Upper lobe of left lung (tissue), 6 donors: ENCODE measurements at regions not wholly inside any gene's neighbourhood (a gene's known extent, or its start where the extent isn't known, plus 50 kb on each side); places are given as distances from the start of the nearest gene placed in this dataset.

ENCODE experiments used
- ATAC-seq, 2 donors: fragments of 200-7000 bp; cut with Tn5 transposase; one replicate each; pipeline ENCODE4 v1.9.1; 2022; ENCODE audit warnings: mild to moderate bottlenecking in 2 of 2, moderate library complexity in 2 of 2; ENCODE audit not compliant: low FRiP score in 2 of 2
- DNase-seq, 2 donors: peaks; one replicate each; pipeline ENCODE4 v3.0.0-alpha.2; 2019 to 2020
- H3K27ac ChIP-seq, 4 donors: fragments of 200-600 bp; sonication (generic); one replicate each; pipeline ENCODE4 v1.5.1; 2016 to 2019
- H3K27me3 ChIP-seq, 4 donors: fragments of 200-600 bp; sonication (generic); one replicate each; pipeline ENCODE4 v1.5.1; 2017 to 2019
- H3K36me3 ChIP-seq, 4 donors: fragments of 200-600 bp; sonication (generic); one replicate each; pipeline ENCODE4 v1.5.1; 2016 to 2019
- H3K4me1 ChIP-seq, 4 donors: fragments of 200-600 bp; sonication (generic); one replicate each; pipeline ENCODE4 v1.5.1; 2018 to 2019
- H3K4me3 ChIP-seq, 4 donors: fragments of 200-600 bp; sonication (generic); one replicate each; pipeline ENCODE4 v1.5.1; 2017 to 2019; ENCODE audit warnings: mild to moderate bottlenecking in 2 of 4, moderate library complexity in 1 of 4
- H3K9me3 ChIP-seq, 4 donors: fragments of 200-600 bp; sonication (generic); one replicate each; pipeline ENCODE4 v1.5.1; 2018 to 2019
- EP300 ChIP-seq, 4 donors: sonication (generic); formaldehyde crosslinking; IDR thresholded peaks; one replicate each; pipeline ENCODE4 v1.5.1; 2017; ENCODE audit warnings: antibody characterized with exemption in 4 of 4, control low read depth in 2 of 4
- POLR2A ChIP-seq, 4 donors: fragments of 450-650 bp; IDR thresholded peaks; one replicate each; pipeline ENCODE4 v1.5.1; 2016 to 2017; ENCODE audit warnings: antibody characterized with exemption in 4 of 4, mild to moderate bottlenecking in 2 of 4
- POLR2AphosphoS5 ChIP-seq, 2 donors: sonication (generic); formaldehyde crosslinking; IDR thresholded peaks; one replicate each; pipeline ENCODE4 v1.5.1; 2017; ENCODE audit warnings: antibody characterized with exemption in 2 of 2
- WGBS, 2 donors: methylation state at CpG; one replicate each; pipeline ENCODE4 v1.1.5; 2017 to 2018; 5-methylcytosine and 5-hydroxymethylcytosine counted together
- TF ChIP-seq, protein P1 (sequence below), 6 experiments: fragments of 450-650 bp in 4 of 6; fragments of 200-600 bp in 2 of 6; sonication (generic) in 2 of 6; IDR thresholded peaks; one replicate each; pipeline ENCODE4 v1.5.1; 2016 to 2019; ENCODE audit warnings: antibody characterized with exemption in 6 of 6
- donor health status: DM: no; HTN: no; CAD: no; lungs with moderate emphysema.
- donor health status: DM: no; HTN: yes; CAD: no; lungs with severe emphysema.

DNA sequence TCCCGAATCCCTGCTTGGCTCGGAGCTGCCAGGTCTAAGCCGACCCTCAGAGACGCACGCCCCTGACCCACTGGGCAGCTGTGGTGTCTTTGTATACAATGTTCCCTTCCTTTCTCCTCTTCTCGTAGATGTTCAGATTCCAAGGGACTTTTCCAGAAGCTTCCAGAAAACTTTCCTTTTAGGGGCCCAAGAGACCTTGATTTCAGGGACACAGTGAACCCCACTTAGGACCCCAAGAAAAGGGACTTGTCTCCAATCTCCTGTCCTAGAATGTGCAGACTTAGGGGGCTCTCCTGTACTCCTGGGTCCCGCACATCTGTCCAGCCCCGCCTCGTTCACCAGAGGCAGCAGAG lies 103.5 kb downstream of the EDN3 start:
- Histone ChIP-seq H3K4me3 (no peak overlapping the region), H3K36me3 (no peaks in the 10 kb centered on the region), H3K27me3 (peaks cover 3 to 20% (median 11%) of the 10 kb centered on the region in 4 donors), H3K4me1 (peaks cover 4 to 18% (median 11%) of the 10 kb centered on the region in 4 donors), H3K27ac (no peak overlapping the region), H3K9me3 (no peaks in the 10 kb centered on the region)
- ATAC-seq (no peak), DNase-seq (no peak)
- 29 to 31% methylated on average over 9 of the region's 9 CpGs for WGBS, 2 donors
- no peak for TF ChIP-seq EP300 (IDR thresholded peaks at IDR 0.05)
- no peak for TF ChIP-seq POLR2AphosphoS5 (IDR thresholded peaks at IDR 0.05)
- no peak for TF ChIP-seq POLR2A (IDR thresholded peaks at IDR 0.05)
- TF ChIP-seq, protein P1, sequence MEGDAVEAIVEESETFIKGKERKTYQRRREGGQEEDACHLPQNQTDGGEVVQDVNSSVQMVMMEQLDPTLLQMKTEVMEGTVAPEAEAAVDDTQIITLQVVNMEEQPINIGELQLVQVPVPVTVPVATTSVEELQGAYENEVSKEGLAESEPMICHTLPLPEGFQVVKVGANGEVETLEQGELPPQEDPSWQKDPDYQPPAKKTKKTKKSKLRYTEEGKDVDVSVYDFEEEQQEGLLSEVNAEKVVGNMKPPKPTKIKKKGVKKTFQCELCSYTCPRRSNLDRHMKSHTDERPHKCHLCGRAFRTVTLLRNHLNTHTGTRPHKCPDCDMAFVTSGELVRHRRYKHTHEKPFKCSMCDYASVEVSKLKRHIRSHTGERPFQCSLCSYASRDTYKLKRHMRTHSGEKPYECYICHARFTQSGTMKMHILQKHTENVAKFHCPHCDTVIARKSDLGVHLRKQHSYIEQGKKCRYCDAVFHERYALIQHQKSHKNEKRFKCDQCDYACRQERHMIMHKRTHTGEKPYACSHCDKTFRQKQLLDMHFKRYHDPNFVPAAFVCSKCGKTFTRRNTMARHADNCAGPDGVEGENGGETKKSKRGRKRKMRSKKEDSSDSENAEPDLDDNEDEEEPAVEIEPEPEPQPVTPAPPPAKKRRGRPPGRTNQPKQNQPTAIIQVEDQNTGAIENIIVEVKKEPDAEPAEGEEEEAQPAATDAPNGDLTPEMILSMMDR (IDR thresholded peaks at IDR 0.05), result no peak

DNA sequence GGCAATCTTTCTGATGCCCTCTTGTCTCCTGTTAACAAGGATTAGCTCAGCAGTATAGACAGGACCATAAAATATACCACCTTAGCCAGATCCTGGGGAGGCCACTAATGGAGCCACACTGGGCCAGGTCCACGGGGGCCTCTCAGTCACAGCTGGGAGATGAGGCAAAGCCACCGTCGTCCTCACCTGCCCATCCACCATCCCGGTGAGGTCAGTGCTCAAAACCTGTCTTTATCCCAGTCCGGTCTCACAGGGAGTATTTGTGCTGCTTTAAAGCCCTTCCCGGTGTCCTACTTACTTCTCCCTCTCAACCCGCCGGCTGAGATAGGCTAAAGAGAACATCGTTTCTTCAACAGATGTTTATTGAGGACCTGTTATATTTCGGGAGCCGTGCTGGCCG lies 104.3 kb downstream of the EDN3 start:
- no peaks in the 10 kb centered on the region for H3K9me3 ChIP-seq
- no peak for ATAC-seq
- peaks cover 4 to 18% (median 11%) of the 10 kb centered on the region in 4 donors for H3K4me1 ChIP-seq
- TF ChIP-seq POLR2A (IDR thresholded peaks at IDR 0.05) (no peak), POLR2AphosphoS5 (IDR thresholded peaks at IDR 0.05) (no peak), EP300 (IDR thresholded peaks at IDR 0.05) (no peak)
- TF ChIP-seq, protein P1 (IDR thresholded peaks at IDR 0.05), result no peak
- H3K36me3 ChIP-seq, result no peaks in the 10 kb centered on the region
- DNase-seq, result no peak
- peaks cover 3 to 20% (median 11%) of the 10 kb centered on the region in 4 donors for H3K27me3 ChIP-seq
- WGBS, 2 donors, result 80 to 83% methylated on average over 8 to 12 of the region's 12 CpGs
- H3K4me3 ChIP-seq, result no peak overlapping the region
- H3K27ac ChIP-seq, result no peak overlapping the region

DNA sequence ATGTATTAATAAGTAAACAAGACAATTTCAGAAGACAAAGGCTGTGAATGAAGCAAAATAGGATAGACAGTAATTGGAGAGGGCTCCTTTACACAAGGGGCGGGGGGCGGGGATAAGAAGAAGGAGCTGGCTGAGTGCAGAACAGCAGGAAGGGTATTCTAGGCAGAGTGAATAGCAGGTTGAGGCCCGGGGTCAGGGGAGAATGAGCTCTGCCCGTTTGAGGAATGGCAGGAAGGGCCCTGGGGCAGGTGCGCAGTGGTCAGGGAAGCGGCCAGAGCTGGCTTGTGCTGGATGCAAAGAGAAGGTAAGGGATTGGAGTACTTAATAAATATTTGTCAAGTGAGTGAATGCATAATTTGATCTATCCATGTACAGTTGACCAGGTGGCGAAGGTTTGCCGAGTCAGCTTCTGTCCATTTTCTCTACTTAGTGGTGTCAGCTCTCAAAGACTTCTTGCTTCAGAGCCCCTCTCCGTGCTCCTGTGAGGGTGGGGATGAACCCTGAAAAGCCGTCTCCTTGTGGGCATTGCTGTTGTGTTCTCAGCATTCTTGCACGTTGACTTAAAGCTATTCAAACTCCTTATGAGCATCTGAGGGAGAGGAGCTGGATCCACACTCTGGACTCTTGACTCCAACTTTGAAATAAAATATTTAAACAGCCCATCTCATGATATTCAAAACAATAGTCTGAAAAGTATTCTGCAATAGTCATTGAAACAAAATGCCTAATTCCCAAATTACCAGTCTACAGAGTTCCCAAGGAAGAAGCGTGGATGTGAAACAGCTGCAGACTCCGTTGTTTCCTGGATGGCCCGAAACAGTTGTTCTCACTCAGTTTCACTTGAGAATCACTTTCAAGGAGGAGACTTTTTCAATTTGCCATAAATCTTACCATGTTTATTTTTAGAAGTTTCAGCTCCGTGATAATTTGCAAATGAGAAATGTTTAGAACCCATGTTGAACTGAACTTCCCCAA lies 105.1 kb downstream of the EDN3 start:
- ATAC-seq (no peak), DNase-seq (no peak)
- 67 to 71% methylated on average over 15 of the region's 15 CpGs for WGBS, 2 donors
- Histone ChIP-seq H3K36me3 (no peaks in the 10 kb centered on the region), H3K4me1 (peaks cover 4 to 18% (median 11%) of the 10 kb centered on the region in 4 donors), H3K27me3 (peaks cover 3 to 20% (median 11%) of the 10 kb centered on the region in 4 donors), H3K9me3 (no peaks in the 10 kb centered on the region), H3K4me3 (no peak overlapping the region), H3K27ac (no peak overlapping the region)
- TF ChIP-seq POLR2AphosphoS5 (IDR thresholded peaks at IDR 0.05) (no peak), EP300 (IDR thresholded peaks at IDR 0.05) (no peak), POLR2A (IDR thresholded peaks at IDR 0.05) (no peak)
- TF ChIP-seq, protein P1 (IDR thresholded peaks at IDR 0.05), result no peak

DNA sequence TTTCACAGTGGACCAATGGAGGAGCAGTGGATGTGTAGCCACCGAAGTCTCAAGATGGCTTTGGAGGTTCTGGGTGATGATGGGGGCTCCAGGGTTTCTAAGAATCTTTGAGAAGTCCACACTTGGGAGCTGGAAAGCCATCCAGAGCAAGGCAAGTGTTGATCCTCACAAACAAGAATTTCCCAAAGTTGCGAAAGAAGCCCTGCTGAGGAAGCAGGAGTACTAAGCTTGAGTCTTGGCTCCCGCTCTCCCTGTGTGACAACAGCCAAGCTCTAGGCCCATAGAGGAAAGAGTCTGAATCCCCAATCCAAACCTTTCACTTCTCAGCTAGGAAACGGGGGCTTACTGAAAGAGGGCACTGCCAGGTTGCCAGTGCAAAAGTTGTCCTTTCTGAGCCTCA lies 106.0 kb downstream of the EDN3 start:
- ATAC-seq, result no peak

More for the DNA sequence above, 106.0 kb downstream of the EDN3 start:
- 77 to 87% methylated on average over 4 of the region's 4 CpGs for WGBS, 2 donors
- no peak overlapping the region for H3K4me3 ChIP-seq
- H3K9me3 ChIP-seq, result no peaks in the 10 kb centered on the region
- DNase-seq, result no peak
- peaks cover 3 to 20% (median 11%) of the 10 kb centered on the region in 4 donors for H3K27me3 ChIP-seq
- H3K4me1 ChIP-seq, result peaks cover 4 to 18% (median 11%) of the 10 kb centered on the region in 4 donors
- TF ChIP-seq POLR2AphosphoS5 (IDR thresholded peaks at IDR 0.05), result no peak
- no peak for TF ChIP-seq EP300 (IDR thresholded peaks at IDR 0.05)
- TF ChIP-seq, protein P1 (IDR thresholded peaks at IDR 0.05), result no peak
- TF ChIP-seq POLR2A (IDR thresholded peaks at IDR 0.05), result no peak
- no peaks in the 10 kb centered on the region for H3K36me3 ChIP-seq
- no peak overlapping the region for H3K27ac ChIP-seq
